IMR-90 (cell line): ENCODE measurements at regions not wholly inside any gene's neighbourhood (a gene's known extent, or its start where the extent isn't known, plus 50 kb on each side); places are given as distances from the start of the nearest gene placed in this dataset.

Experiments used
- ATAC-seq: fragments of 200-7000 bp; cut with Tn5 transposase; 2 replicates; pipeline ENCODE4 v1.9.1; 2020; ENCODE audit warnings: low read depth, mild to moderate bottlenecking, moderate library complexity
- BruUV-seq: library from RNA; stranded (reverse); fragments of 400-500 nt; replicated peaks from 2 replicates; lab custom pipeline; 2021; lab: Mats Ljungman, UMichigan
- CTCF ChIA-PET: fragments of 300-600 bp; formaldehyde crosslinking; extraction: SDS; loops from one replicate; lab custom pipeline; 2021; ENCODE audit warnings: antibody characterized with exemption; lab: Yijun Ruan, JAX
- POLR2A ChIA-PET: fragments of 300-600 bp; sonication (Branson Sonifier 250); formaldehyde crosslinking; loops from one replicate; lab custom pipeline; 2022; ENCODE audit warnings: antibody characterized with exemption; ENCODE audit not compliant: unreplicated experiment; lab: Charles Lee
- DNase-seq: peaks from one replicate; pipeline ENCODE4 v3.0.0; 2013
- H2AFZ ChIP-seq: replicated peaks from 2 replicates; pipeline ENCODE3; 2013; ENCODE audit warnings: low read length, mild to moderate bottlenecking; ENCODE audit not compliant: poor library complexity
- H2AK5ac ChIP-seq: 2 replicates; pipeline ENCODE4 v1.6.1; 2013; ENCODE audit warnings: low read depth, low read length, inconsistent platforms
- H2AK9ac ChIP-seq: replicated peaks from 2 replicates; pipeline ENCODE3; 2013; ENCODE audit warnings: mild to moderate bottlenecking, low read depth, low read length, moderate library complexity; ENCODE audit not compliant: poor library complexity
- H2BK120ac ChIP-seq: 2 replicates; pipeline ENCODE4 v1.6.1; 2013; ENCODE audit warnings: low read depth, low read length, inconsistent platforms
- H2BK15ac ChIP-seq: 3 replicates; pipeline ENCODE4 v1.6.1; 2013; ENCODE audit warnings: low read depth, low read length, inconsistent platforms
- H2BK20ac ChIP-seq: 2 replicates; pipeline ENCODE4 v1.6.1; 2013; ENCODE audit warnings: low read depth, mild to moderate bottlenecking, inconsistent platforms, low read length, moderate library complexity
- H2BK5ac ChIP-seq: 2 replicates; pipeline ENCODE4 v1.6.1; 2013; ENCODE audit warnings: mild to moderate bottlenecking, low read depth, low read length, inconsistent platforms; ENCODE audit not compliant: poor library complexity, severe bottlenecking
- H3K14ac ChIP-seq: replicated peaks from 2 replicates; pipeline ENCODE4 v1.6.1; 2013; ENCODE audit warnings: low read depth, low read length, inconsistent platforms
- H3K18ac ChIP-seq: 2 replicates; pipeline ENCODE4 v1.6.1; 2013; ENCODE audit warnings: low read depth, low read length, control low read depth
- H3K23ac ChIP-seq: 2 replicates; pipeline ENCODE4 v1.6.1; 2013; ENCODE audit warnings: low read depth, low read length, inconsistent platforms
- H3K27ac ChIP-seq: 2 replicates; pipeline ENCODE4 v1.5.1; 2013; ENCODE audit warnings: mild to moderate bottlenecking, control low read depth, low read length; ENCODE audit not compliant: insufficient read depth
- H3K27me3 ChIP-seq: 2 replicates; pipeline ENCODE4 v1.6.1; 2013; ENCODE audit warnings: low read length; ENCODE audit not compliant: control insufficient read depth, insufficient read depth
- H3K36me3 ChIP-seq: 2 replicates; pipeline ENCODE4 v1.6.1; 2013; ENCODE audit warnings: low read length, mixed read lengths; ENCODE audit not compliant: control insufficient read depth, insufficient read depth
- H3K4ac ChIP-seq: 2 replicates; pipeline ENCODE4 v1.6.1; 2013; ENCODE audit warnings: low read depth, low read length, inconsistent platforms
- H3K4me1 ChIP-seq: 2 replicates; pipeline ENCODE4 v1.6.1; 2013; ENCODE audit warnings: low read length, mixed read lengths; ENCODE audit not compliant: control insufficient read depth, insufficient read depth
- H3K4me2 ChIP-seq: 2 replicates; pipeline ENCODE4 v1.6.1; 2013; ENCODE audit warnings: low read depth, mild to moderate bottlenecking, control low read depth, low read length, moderate library complexity
- H3K4me3 ChIP-seq: 2 replicates; pipeline ENCODE4 v1.5.1; 2013; ENCODE audit warnings: low read depth, mild to moderate bottlenecking, control low read depth, low read length, moderate library complexity; ENCODE audit not compliant: insufficient read depth
- H3K56ac ChIP-seq: 2 replicates; pipeline ENCODE4 v1.6.1; 2013; ENCODE audit warnings: low read length, inconsistent platforms; ENCODE audit not compliant: insufficient read depth; ENCODE audit errors: extremely low read depth
- H3K79me1 ChIP-seq, 2 experiments: 2 replicates each; pipeline ENCODE4 v1.6.1; 2013; ENCODE audit warnings: low read length in 2 of 2, inconsistent platforms in 1 of 2, low read depth in 1 of 2
- H3K9ac ChIP-seq: 2 replicates; pipeline ENCODE4 v1.6.1; 2013; ENCODE audit warnings: low read depth, low read length, control low read depth
- H3K9me1 ChIP-seq: 2 replicates; pipeline ENCODE4 v1.6.1; 2013; ENCODE audit warnings: low read length, inconsistent platforms; ENCODE audit not compliant: insufficient read depth
- H3K9me3 ChIP-seq: 2 replicates; pipeline ENCODE4 v1.6.1; 2013; ENCODE audit warnings: low read length; ENCODE audit not compliant: control insufficient read depth, insufficient read depth
- H4K20me1 ChIP-seq: 2 replicates; pipeline ENCODE4 v1.6.1; 2013; ENCODE audit warnings: low read length, inconsistent platforms; ENCODE audit not compliant: insufficient read depth
- H4K5ac ChIP-seq: 2 replicates; pipeline ENCODE4 v1.6.1; 2013; ENCODE audit warnings: mild to moderate bottlenecking, low read depth, low read length, control low read depth
- H4K8ac ChIP-seq, 2 experiments: 2 replicates each; pipeline ENCODE4 v1.6.1; 2013; ENCODE audit warnings: low read depth in 2 of 2, low read length in 2 of 2, control low read depth in 1 of 2, inconsistent platforms in 1 of 2
- H4K91ac ChIP-seq: 2 replicates; pipeline ENCODE4 v1.6.1; 2013; ENCODE audit warnings: low read depth, low read length, inconsistent platforms; ENCODE audit not compliant: insufficient read depth
- MXI1 ChIP-seq: IDR thresholded peaks from 2 replicates; pipeline ENCODE4 v1.6.1; 2012; ENCODE audit warnings: low read depth, mild to moderate bottlenecking, low read length, moderate library complexity, borderline replicate concordance
- RAD21 ChIP-seq: IDR thresholded peaks from 2 replicates; pipeline ENCODE4 v1.6.1; 2012; ENCODE audit warnings: low read length, improper control_type of control experiment
- WGBS, 2 experiments: methylation state at CpG; one replicate each; pipeline versions ENCODE4 v1.1.5 to v1.1.7; 2013; ENCODE audit warnings: missing lambda C conversion rate in 2 of 2; ENCODE audit not compliant: insufficient read length in 1 of 2; ENCODE audit errors: extremely low coverage in 2 of 2; 5-methylcytosine and 5-hydroxymethylcytosine counted together
- dilution Hi-C: fragments of 300-500 bp; cut with HindIII; formaldehyde crosslinking; loops from one replicate; pipeline ENCODE4 v1.14.3; 2018; ENCODE audit warnings: low sequenced_read_pairs; ENCODE audit not compliant: unreplicated experiment
- in situ Hi-C: fragments of 300-500 bp; cut with MboI; formaldehyde crosslinking; loops from 3 replicates; pipeline ENCODE4 v1.14.3; 2019; ENCODE audit warnings: low sequenced_read_pairs, inconsistent platforms, mixed read lengths
- intact Hi-C: fragments of 100-400 bp; cut with micrococcal nuclease; formaldehyde crosslinking; loops from 2 replicates; pipeline ENCODE4 v1.10.0; 2022

GRCh38 chr9:1386420-1386819, 336.3 kb downstream of the DMRT2 start:
- no peak for DNase-seq
- H2BK5ac ChIP-seq, result no peak overlapping the region
- intact Hi-C loops, result no loop called here

More at GRCh38 chr9:1386420-1386819, 336.3 kb downstream of the DMRT2 start:
- Histone ChIP-seq H3K27me3 (no peaks in the 10 kb centered on the region), H2AFZ (no peak overlapping the region), H4K5ac (no peak overlapping the region), H3K9me3 (peaks cover 11% of the 10 kb centered on the region), H3K36me3 (no peaks in the 10 kb centered on the region), H3K27ac (no peak overlapping the region), H2AK5ac (no peak overlapping the region), H3K4ac (no peak overlapping the region), H3K4me3 (no peak overlapping the region), H2BK120ac (no peak overlapping the region), H2BK20ac (no peak overlapping the region), H3K23ac (no peak overlapping the region), H4K20me1 (no peaks in the 10 kb centered on the region), H3K18ac (no peak overlapping the region), H3K9me1 (no peaks in the 10 kb centered on the region), H3K79me1 (no peaks in the 10 kb centered on the region), H3K4me1 (no peaks in the 10 kb centered on the region), H4K91ac (no peak overlapping the region), H3K14ac (no peak overlapping the region), H3K4me2 (no peak overlapping the region), H3K9ac (no peak overlapping the region), H4K8ac (no peak overlapping the region), H2BK15ac (no peak overlapping the region), H2AK9ac (no peak overlapping the region), H3K56ac (no peak overlapping the region)
- dilution Hi-C loops (no loop called here), in situ Hi-C loops (no loop called here)
- ChIA-PET POLR2A (no interaction called here), CTCF (no interaction called here)
- TF ChIP-seq MXI1 (no peak), RAD21 (no peak)
- ATAC-seq, result no peak
- BruUV-seq, result no TSS peak
- 100% methylated on average over 1 of the region's 4 CpGs; no CpG with 5 or more reads in 1 of the 2 experiments for WGBS, 2 experiments
